Fibroblast of peridontal ligament (primary cell): ENCODE measurements at regions not wholly inside any gene's neighbourhood (a gene's known extent, or its start where the extent isn't known, plus 50 kb on each side); places are given as distances from the start of the nearest gene placed in this dataset.
A peak's percentile ranks its signal among the peaks of the same experiment; 100 is the strongest.
"Not testable (repeated sequence)": the region's sequence is repeated elsewhere in the genome, so short reads cannot be mapped to it uniquely, and the experiment has no call there.

Source experiments
- DNase-seq: peaks from one replicate; pipeline ENCODE4 v3.0.0-alpha.2; 2010; ENCODE audit errors: extremely low read depth

- no peak for DNase-seq
Observed at GRCh38 chr10:57959318-57960006, 308.2 kb downstream of the IPMK start.

DNA sequence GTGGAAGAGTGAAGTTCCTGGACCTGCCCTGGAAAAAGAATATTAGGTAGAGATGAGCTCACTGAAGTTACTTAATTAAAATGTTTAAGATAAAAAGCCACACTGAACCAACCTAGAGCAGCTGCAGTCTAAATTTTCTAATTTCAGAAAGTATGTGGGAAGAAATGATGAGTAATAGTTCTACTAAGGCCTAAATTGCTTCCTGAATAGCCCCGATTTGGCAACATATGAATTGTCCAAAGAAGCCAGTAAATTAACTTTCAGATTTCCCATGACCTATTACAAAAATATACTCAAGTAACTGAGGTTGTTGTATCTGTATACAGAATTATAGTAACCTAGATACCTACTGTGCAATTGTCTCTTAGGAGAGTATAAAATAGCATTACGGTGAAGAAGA, 312.6 kb downstream of the IPMK start:
- peak; percentile 63 for DNase-seq

GRCh38 chr10:57952741-57953140, 315.0 kb downstream of the IPMK start:
- peak; percentile 61 for DNase-seq

GRCh38 chr10:57950442-57950974, 317.2 kb downstream of the IPMK start:
- no peak for DNase-seq

GRCh38 chr10:57948796-57949195, 318.9 kb downstream of the IPMK start:
- DNase-seq: no peak

DNA sequence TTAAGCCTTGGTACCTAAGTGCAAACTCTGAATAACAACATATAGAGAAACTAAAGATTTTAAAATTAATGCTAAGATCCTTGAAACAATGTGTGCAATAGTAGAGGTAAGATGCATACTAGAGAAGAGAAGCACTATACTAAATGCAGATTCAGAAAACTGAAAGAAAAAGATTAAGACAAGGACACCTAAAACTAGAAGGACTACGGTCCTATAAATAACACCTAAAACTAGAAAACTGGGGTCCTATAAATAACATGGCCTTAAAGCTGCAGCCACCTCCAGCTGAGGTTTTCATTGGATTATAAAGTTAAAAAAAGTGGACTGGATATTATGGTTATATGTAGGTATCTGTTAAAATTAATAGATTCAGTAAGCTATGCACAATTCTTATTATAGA, 320.9 kb downstream of the IPMK start:
- DNase-seq: no peak

DNA sequence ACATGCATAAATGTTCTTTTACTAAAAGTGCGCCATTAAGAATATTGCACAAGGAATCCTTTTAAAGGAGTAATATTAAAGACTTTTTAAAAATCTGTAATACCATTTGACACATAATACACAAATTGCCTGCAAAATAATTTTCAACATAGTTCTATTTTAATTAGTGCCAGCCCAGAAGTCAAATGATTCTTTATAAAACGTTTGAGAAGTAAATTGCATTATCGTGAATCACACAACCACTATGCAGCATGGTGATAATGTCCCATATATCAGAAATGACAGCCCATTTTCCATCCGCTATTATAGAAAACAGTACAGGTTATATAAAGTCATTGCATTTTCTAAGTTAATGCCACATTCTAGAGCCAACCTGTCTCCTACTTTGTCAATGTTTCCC, 324.0 kb downstream of the IPMK start:
- DNase-seq: no peak

- no peak for DNase-seq
Observed at GRCh38 chr10:57925045-57925444, 342.6 kb downstream of the IPMK start.

- no peak for DNase-seq
Observed at GRCh38 chr10:57921140-57921539, 346.6 kb downstream of the IPMK start.

GRCh38 chr10:57919864-57920263, 347.8 kb downstream of the IPMK start:
- no peak for DNase-seq

GRCh38 chr10:57917019-57917418, 350.7 kb downstream of the IPMK start:
- no peak for DNase-seq

DNA sequence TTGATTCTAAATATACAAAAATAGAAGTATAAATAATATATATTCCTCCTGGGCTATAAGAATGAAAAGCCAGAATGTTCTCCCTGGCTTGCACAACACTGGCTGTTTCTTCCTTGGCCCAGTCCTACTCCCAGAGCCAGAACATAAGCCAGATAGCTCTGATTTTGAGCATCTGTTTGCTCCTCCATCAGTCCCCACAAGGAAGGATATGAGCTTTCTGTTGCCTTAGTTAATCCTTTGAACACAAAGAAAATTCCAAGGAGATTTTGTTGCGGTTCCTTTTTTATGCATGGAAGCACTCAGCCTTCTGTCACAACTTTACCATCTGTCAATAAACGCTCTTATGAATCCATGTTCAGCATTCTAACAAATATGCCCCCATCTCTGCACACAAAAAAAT, 361.8 kb downstream of the IPMK start:
- no peak for DNase-seq

DNA sequence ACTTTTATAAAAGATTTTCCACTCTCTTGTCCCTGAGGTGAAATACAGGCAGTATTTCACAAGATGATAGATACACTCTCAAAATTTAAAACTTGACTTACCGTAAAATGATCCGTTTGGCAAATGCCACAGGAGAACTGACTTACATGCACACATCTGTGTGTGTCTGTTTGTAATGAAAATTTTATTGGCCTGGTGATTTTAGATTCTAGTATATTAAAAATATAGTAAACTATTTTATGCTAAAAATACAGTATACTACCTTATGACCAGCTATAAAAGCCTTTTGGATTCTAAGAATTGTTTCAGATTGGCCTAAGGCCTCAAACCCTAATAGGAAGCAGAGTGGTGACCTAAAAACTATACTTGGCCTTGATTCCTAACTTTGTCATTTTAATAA, 362.7 kb downstream of the IPMK start:
- no peak for DNase-seq

DNA sequence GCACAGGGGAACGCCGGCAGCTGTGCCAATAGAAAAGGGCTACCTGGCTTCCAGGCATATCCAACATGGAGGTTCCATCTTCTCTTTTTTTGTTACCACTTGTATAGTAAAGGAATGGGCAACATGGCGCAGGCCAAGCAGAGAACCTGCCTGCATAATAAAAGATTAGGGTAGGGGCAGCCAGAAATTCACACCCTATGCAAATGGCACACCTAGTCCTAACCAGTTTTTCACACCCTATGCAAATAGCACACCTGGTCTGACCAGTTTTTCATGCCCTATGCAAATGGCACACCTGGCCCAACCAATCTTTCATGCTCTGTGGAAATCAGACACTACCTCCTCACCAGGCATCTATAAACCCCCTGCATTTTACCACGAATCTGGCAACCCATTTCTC, 369.5 kb downstream of the IPMK start:
- DNase-seq: no peak

DNA sequence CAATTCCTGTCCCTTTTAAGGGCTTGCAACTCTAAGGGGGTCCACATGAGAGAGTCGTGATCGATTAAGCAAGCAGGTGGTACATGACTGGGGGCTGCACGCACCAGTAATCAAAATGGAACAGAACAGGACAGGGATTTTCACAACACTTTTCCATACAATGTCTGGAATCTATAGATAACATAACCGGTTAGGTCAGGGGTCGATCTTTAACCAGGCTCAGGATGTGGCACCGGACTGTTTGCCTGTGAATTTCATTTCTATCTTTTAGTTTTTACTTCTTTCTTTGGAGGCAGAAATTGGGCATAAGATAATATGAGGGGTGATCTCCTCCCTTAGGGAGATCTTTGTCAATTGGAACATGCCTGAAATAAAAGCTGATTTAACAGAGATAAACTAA, 370.1 kb downstream of the IPMK start:
- DNase-seq: no peak

GRCh38 chr10:57894361-57894760, 373.3 kb downstream of the IPMK start:
- no peak for DNase-seq

DNA sequence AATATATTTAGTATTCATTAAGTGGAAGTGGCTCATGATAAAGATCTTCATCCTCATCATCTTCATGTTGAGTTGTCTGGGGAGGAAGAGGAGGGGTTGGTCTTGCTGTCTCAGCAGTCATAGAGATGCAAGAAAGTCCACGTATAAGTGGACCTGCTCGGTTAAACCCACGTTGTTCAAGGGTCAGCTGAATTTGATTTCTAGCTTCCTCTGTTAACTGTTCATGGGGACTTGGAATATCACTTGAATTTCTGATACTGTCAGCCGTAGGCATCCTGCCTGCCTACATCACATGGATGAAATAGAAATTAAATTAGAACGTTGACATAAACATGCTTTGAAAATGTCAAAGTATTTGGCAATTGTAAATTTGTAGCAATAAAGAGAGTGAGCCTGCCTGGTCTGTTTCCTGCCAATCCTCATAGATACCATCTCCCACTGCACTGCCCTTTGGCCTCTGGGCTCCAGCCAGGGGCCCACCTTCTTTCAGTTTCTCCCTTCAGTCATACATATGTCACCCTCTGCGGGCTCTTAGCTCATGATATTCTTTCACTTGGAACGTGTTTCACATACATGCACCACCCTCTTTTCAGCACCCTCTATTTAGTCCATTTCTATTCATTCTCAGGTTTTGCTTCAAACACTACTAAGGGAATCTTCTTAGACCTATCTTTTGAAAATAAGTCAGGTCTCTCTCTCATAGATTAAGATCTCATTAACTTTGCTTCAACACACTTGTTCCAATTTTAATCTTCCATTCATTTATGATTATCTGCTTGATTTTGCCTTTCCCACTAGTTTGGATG, 376.3 kb downstream of the IPMK start:
- DNase-seq: no peak

DNA sequence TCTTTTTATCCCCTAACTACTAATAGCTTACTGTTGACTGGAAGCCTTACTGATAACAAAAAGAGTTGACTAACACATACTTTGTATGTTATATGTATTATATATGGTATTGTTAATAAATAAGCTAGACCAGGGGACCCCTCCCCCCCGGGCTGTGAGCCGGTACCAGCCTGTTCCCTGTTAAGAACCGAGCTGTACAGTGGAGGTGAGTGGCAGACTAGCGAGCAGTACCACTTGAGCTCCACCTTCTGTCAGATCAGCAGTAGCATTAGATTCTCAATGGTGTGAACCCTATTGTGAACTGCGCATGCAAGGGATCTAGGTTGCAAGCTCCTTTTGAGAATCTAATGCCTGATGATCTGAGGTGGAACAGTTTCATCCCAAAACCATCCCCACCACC, 377.0 kb downstream of the IPMK start:
- no peak for DNase-seq

DNA sequence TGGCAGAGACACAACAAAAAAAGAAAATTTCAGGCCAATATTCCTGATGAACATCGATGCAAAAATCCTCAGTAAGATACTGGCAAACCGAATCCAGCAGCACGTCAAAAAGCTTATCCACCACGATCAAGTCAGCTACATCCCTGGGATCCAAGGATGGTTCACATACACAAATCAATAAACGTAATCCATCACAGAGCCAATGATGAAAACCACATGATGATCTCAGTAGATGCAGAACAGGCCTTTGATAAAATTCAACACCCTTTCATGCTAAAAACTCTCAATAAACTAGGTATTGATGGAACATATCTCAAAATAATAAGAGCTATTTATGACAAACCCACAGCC, 382.1 kb downstream of the IPMK start:
- not testable (repeated sequence) for DNase-seq

- DNase-seq: no peak
Observed at GRCh38 chr10:57884965-57885617, 382.6 kb downstream of the IPMK start.

- no peak for DNase-seq
Observed at GRCh38 chr10:57884407-57884806, 383.3 kb downstream of the IPMK start.

DNA sequence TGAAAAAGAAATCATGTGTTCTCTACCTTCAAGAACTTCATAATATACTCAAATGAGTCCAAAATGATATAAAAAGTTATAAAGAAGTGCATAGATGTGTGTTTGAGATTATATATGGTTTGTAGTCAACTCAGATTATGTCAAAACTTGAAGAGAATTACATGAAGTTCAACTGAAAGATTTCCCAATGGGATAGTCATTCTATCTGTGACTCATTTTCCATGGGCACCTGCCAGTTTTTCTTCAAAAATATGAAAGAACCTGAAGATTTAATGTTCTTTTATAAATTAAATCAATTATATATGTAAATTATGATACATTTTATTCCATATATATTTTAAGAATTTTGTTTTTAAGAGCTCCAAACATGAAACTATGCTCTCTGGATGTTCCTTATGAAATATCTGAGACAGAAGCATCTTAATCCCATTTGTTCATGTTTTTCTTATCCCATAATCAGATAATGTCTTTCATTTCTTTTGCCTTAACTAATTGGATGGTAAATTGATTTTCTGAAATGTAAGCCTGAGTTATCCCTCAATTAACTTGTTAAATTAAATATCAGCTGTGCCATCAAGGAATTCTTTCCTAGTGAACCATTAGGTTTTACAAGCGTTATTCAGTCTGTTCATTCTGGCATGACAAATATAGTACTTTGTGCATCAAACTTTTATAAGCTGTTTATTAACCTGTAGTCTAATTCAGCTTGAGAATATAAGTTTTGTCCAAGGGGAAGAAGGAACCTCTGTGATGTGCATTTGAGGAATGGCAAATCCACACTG, 387.1 kb downstream of the IPMK start:
- no peak for DNase-seq
